Activated T-cell treated with anti-CD3 and anti-CD28 coated beads, Interleukin-2, amount 50 U/mL, for 72 hours (primary cell): ENCODE measurements at regions not wholly inside any gene's neighbourhood (a gene's known extent, or its start where the extent isn't known, plus 50 kb on each side); places are given as distances from the start of the nearest gene placed in this dataset.

ENCODE experiments used
- ATAC-seq, 2 donors: fragments of 150-1000 bp; cut with Tn5 transposase; replicated peaks in 1 of 2; 2 replicates each; pipeline ENCODE4 v1.10.0; 2021; ENCODE audit warnings: moderate library complexity in 2 of 2, mild to moderate bottlenecking in 1 of 2
- DNase-seq, 2 donors: peaks; one replicate each; pipeline ENCODE4 v3.0.0; 2021 to 2022; ENCODE audit warnings: mixed read lengths in 1 of 2
- H3K27ac Mint-ChIP-seq: one replicate; pipeline ENCODE4 v1.8.0; 2022; ENCODE audit warnings: mild to moderate bottlenecking, moderate library complexity, mixed read lengths
- H3K27me3 Mint-ChIP-seq: one replicate; pipeline ENCODE4 v1.8.0; 2022; ENCODE audit warnings: low read depth, mixed read lengths
- H3K36me3 Mint-ChIP-seq, 2 donors: one replicate each; pipeline ENCODE4 v1.8.0; 2022; ENCODE audit warnings: mixed read lengths in 2 of 2, mild to moderate bottlenecking in 1 of 2; ENCODE audit not compliant: insufficient read depth in 2 of 2
- H3K4me1 Mint-ChIP-seq: one replicate; pipeline ENCODE4 v1.8.0; 2022; ENCODE audit warnings: low read depth, mixed read lengths
- H3K4me3 Mint-ChIP-seq, 2 donors: one replicate each; pipeline ENCODE4 v1.8.0; 2022; ENCODE audit warnings: mild to moderate bottlenecking in 2 of 2, mixed read lengths in 2 of 2, moderate library complexity in 2 of 2
- H3K9me3 Mint-ChIP-seq, 2 donors: one replicate each; pipeline ENCODE4 v1.8.0; 2022; ENCODE audit warnings: mixed read lengths in 2 of 2

DNA sequence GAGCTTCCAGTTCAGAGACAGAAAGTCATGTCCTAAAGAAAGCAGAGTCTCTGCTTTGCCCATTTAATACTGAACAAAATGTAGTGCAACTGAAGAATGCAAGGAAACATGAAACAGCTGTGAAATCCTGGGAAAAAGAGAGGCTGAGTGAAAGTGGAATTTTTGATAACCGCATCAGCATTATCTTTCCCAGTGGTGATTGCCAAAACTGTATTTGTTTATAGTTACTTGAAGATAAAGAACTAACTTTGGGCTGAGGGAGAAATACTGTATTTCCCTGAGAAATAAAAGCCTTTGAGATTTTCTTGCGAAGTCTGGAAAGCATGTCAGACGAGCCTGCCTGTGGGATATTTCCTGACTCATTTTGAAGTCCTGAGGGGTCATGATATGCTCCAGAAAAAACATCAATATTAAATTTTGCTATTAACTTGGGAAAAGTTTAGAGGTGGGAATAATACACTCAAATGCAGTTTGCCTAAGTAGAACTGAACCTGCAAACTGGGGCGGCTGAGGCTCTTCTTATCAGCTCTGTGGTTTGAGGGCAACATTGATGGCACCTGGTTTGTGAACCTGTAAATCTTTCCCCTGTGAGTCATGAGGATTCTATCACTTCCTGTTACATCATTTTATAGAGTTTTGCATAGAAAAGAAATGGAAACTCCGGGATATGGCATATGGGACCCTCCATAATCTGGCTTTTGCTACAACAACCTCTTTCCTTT, 855.3 kb downstream of the MCTP2 start:
- DNase-seq, result no peak
- no peak overlapping the region for H3K4me3 Mint-ChIP-seq

DNA sequence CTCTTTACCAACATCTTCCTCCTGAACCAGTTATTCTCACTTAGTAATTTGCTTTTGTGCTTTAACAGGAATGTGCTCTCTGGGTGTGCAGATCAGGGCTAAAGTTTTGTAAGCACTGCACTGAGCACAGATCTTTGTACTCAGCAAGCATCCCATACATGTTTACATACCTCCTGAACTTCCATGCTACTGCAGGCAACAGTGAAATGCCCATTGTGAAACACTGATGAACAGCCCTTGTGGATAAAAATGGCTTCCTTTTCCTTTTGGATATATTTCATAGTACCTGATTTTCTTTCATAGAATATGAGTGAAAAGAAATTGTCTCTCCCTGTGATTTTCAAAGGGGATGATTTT, 855.9 kb downstream of the MCTP2 start:
- ATAC-seq (no peak), DNase-seq (no peak)
- Mint-ChIP-seq H3K4me1 (no peaks in the 10 kb centered on the region), H3K27ac (no peak overlapping the region), H3K9me3 (peaks cover 2% of the 10 kb centered on the region in 2 donors), H3K36me3 (no peaks in the 10 kb centered on the region), H3K4me3 (no peak overlapping the region), H3K27me3 (no peaks in the 10 kb centered on the region)

More for the DNA sequence above, 855.3 kb downstream of the MCTP2 start:
- H3K36me3 Mint-ChIP-seq, result no peaks in the 10 kb centered on the region
- no peak for ATAC-seq
- no peaks in the 10 kb centered on the region for H3K27me3 Mint-ChIP-seq
- H3K27ac Mint-ChIP-seq, result no peak overlapping the region
- peaks cover 2% of the 10 kb centered on the region in 2 donors for H3K9me3 Mint-ChIP-seq
- no peaks in the 10 kb centered on the region for H3K4me1 Mint-ChIP-seq

DNA sequence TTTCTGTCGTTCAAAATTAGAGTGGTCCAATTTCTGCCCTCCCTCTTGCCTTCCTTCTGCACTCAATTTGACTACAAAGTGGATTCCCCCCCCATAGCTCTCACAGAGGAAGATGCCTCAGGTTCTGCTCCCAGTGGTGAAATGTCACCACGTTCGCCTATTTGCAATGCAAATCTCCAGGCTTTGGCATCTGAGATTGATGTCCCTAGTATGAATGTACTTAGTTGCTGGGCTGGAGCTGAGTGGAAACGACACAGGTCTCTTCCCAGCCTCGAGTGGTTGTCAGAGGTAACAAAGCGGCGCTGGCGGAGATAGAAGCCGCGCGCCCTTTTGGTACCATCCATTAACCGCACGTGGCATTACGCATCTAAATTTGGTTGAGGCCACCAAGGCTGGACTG, 860.1 kb downstream of the MCTP2 start:
- ATAC-seq, result no peak
- no peak overlapping the region for H3K4me3 Mint-ChIP-seq
- peaks cover 2% of the 10 kb centered on the region in 2 donors for H3K9me3 Mint-ChIP-seq
- no peaks in the 10 kb centered on the region for H3K4me1 Mint-ChIP-seq
- DNase-seq, result no peak
- no peaks in the 10 kb centered on the region for H3K36me3 Mint-ChIP-seq
- no peak overlapping the region for H3K27ac Mint-ChIP-seq
- H3K27me3 Mint-ChIP-seq, result no peaks in the 10 kb centered on the region

DNA sequence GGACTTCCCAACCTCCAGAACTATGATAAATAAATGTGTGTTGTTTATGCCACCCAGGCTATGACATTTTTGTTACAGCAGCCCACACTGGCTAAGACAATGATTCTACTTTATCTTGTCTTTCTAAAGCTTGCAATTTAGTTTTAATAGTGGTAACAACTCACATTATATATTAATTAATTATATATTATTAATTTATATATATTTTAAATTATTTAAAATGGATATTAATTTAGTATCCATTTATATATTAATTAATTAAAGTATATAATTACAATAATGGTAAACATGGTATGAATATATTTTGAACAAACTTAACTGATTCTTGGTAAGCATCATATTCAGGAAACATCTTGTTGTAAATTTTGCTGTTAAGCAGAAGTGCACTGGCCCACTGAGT, 863.9 kb downstream of the MCTP2 start:
- Mint-ChIP-seq H3K36me3 (no peaks in the 10 kb centered on the region), H3K4me3 (no peak overlapping the region), H3K27me3 (no peaks in the 10 kb centered on the region), H3K9me3 (peaks cover 0 to under 1% of the 10 kb centered on the region in 2 donors), H3K4me1 (no peaks in the 10 kb centered on the region), H3K27ac (no peak overlapping the region)
- DNase-seq (no peak), ATAC-seq (no peak)

DNA sequence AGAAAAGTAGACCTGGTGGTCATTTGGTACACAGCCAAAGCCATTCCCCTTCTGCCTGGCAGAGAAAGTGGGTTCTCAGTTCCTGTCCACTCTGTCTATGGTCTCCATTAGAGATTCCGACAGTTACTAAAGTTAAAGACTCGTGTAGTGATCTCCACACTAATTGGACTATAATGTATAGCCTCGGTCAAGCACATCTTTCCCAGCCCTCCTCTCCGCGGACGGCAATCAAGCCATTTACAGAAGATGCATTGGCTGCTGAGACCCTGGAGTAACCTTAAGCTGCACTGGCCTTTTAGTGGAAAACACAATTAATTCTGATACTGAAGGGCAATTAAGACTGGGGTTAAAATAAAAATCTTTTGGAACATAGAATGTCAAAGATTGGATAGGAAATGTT, 865.3 kb downstream of the MCTP2 start:
- no peak for ATAC-seq
- H3K4me1 Mint-ChIP-seq, result no peaks in the 10 kb centered on the region
- H3K27me3 Mint-ChIP-seq, result no peaks in the 10 kb centered on the region
- H3K4me3 Mint-ChIP-seq, result no peak overlapping the region
- H3K36me3 Mint-ChIP-seq, result no peaks in the 10 kb centered on the region
- no peak overlapping the region for H3K27ac Mint-ChIP-seq
- peaks cover 0 to 2% of the 10 kb centered on the region in 2 donors for H3K9me3 Mint-ChIP-seq
- DNase-seq, result no peak

DNA sequence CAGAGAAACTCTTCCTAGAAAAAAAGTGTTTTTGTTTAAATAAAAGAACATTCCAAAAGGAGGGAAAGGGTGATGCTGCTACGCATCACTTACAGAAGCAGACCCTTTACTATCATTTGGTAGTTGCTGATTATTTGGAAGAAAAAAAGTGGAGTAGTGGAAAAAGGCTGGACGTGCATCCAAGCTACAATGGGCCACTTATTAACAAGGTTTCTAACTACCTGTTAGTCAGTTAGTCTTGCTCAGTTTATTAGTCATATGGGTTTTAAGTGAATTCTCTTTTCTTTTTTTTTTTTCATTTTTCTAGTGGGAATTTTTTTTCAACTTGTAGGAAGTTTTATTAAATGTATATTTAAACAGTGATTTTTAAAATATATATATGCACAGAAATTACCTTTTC, 866.0 kb downstream of the MCTP2 start:
- Mint-ChIP-seq H3K4me3 (no peak overlapping the region), H3K36me3 (no peaks in the 10 kb centered on the region), H3K9me3 (peaks cover 0 to 2% of the 10 kb centered on the region in 2 donors), H3K27me3 (no peaks in the 10 kb centered on the region), H3K27ac (no peak overlapping the region), H3K4me1 (no peaks in the 10 kb centered on the region)
- DNase-seq, result no peak
- ATAC-seq, result no peak

DNA sequence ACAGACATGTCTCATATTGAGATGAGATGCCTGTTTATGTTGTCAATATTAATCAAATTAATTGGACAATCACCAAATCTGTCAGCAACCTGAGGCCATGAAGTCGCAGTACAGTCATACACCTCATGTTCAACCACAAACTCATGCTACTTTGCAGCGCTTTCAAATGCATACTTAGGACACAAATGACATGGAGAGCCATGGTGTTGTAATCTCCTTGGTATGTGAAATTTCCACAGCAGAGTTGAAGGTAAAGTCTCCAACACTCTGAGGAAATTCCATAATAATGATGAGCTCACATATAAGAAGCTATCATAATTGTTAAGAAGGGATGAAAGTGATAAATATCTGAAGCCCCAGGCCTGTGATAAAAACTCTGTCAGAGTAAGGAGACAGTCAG, 873.9 kb downstream of the MCTP2 start:
- ATAC-seq (no peak), DNase-seq (no peak)
- H3K9me3 Mint-ChIP-seq, result peaks cover 2 to 5% of the 10 kb centered on the region in 2 donors
- H3K27me3 Mint-ChIP-seq, result no peaks in the 10 kb centered on the region
- H3K4me1 Mint-ChIP-seq, result no peaks in the 10 kb centered on the region
- H3K4me3 Mint-ChIP-seq, result no peak overlapping the region
- no peak overlapping the region for H3K27ac Mint-ChIP-seq
- H3K36me3 Mint-ChIP-seq, result no peaks in the 10 kb centered on the region

DNA sequence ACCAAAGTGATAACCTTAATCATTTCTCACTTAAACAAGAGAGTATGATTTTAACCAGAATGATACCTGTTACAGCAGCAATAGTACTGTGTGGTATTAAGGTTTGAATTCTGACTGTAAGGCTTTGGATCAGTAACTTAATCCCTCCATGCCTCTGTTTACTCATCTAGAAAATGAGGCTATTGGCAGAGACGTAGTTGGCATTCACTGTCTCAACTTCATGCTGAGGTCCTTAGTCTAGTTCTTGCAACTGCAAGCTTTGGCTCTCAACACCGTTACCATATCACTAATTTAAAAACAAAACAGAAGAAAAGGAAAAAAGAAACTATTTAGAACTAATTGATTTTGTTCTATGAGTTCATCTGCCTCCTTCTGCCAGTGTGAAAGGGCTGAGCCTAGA, 875.4 kb downstream of the MCTP2 start:
- Mint-ChIP-seq H3K36me3 (no peaks in the 10 kb centered on the region), H3K4me1 (no peaks in the 10 kb centered on the region), H3K4me3 (no peak overlapping the region), H3K27me3 (no peaks in the 10 kb centered on the region), H3K9me3 (peaks cover 2 to 3% of the 10 kb centered on the region in 2 donors), H3K27ac (no peak overlapping the region)
- DNase-seq, result no peak
- ATAC-seq, result no peak

DNA sequence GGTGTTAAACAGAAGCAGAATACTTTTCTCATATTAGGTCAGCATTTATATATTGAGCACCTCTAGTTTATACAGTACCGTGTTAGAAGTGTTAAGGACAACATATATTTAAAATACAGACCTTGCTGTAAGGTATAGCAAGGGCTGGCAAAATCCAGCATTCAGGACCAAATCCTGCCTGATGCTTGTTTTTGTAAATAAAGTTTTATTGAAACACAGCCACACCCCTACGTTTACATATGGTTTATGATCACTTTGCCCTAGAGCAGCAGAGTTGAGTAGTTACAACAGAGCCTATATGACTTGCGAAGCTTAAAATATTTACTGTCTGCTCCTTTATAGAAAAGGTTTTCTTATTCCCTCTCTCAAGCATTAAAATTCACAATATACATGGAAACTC, 877.3 kb downstream of the MCTP2 start:
- Mint-ChIP-seq H3K4me1 (no peaks in the 10 kb centered on the region), H3K27ac (no peak overlapping the region), H3K9me3 (peaks cover under 1 to 3% of the 10 kb centered on the region in 2 donors), H3K36me3 (no peaks in the 10 kb centered on the region), H3K4me3 (no peak overlapping the region), H3K27me3 (no peaks in the 10 kb centered on the region)
- no peak for DNase-seq
- ATAC-seq, result no peak

DNA sequence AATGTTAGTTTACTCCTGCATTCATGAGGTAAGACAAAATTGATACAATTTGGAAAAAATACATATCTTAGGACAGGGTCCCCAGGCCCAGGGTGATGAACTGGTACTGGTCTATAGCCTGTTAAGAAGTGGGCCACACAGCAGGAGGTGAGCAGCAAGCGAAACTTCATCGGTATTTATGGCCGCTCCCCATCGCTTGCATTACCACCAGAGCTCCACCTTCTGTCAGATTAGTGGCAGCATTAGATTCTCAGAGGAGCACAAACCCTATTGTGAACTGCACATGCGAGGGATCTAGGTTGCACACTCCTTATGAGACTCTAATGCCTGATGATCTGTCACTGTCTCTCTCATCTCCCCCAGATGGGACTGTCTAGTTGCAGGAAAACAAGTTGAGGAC, 880.6 kb downstream of the MCTP2 start:
- DNase-seq (no peak), ATAC-seq (no peak)
- H3K4me3 Mint-ChIP-seq, result no peak overlapping the region
- no peak overlapping the region for H3K27ac Mint-ChIP-seq
- H3K9me3 Mint-ChIP-seq, result no peaks in the 10 kb centered on the region
- H3K4me1 Mint-ChIP-seq, result no peaks in the 10 kb centered on the region
- no peaks in the 10 kb centered on the region for H3K27me3 Mint-ChIP-seq
- no peaks in the 10 kb centered on the region for H3K36me3 Mint-ChIP-seq

DNA sequence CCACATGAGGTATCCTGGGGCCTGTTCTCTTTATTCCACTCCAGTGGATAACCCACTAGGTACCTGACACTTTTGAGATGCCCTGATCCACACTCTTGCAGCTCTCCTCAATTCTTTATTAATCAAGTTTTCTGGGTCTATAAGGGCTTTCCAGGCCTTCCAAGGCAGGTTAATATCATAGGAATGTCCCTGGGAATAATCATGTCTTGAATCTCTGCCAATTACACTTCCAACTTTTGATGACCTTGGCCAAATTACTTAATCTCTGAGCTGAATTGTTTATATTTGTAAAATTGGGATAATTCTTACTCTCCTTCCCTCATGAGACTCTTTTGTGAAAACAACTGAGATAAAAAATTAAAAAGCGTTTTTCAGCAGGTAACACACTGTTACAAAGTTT, 881.7 kb downstream of the MCTP2 start:
- no peak for DNase-seq
- H3K9me3 Mint-ChIP-seq, result no peaks in the 10 kb centered on the region
- no peaks in the 10 kb centered on the region for H3K36me3 Mint-ChIP-seq
- H3K27ac Mint-ChIP-seq, result no peak overlapping the region
- no peak overlapping the region for H3K4me3 Mint-ChIP-seq
- ATAC-seq, result no peak
- no peaks in the 10 kb centered on the region for H3K27me3 Mint-ChIP-seq
- no peaks in the 10 kb centered on the region for H3K4me1 Mint-ChIP-seq

DNA sequence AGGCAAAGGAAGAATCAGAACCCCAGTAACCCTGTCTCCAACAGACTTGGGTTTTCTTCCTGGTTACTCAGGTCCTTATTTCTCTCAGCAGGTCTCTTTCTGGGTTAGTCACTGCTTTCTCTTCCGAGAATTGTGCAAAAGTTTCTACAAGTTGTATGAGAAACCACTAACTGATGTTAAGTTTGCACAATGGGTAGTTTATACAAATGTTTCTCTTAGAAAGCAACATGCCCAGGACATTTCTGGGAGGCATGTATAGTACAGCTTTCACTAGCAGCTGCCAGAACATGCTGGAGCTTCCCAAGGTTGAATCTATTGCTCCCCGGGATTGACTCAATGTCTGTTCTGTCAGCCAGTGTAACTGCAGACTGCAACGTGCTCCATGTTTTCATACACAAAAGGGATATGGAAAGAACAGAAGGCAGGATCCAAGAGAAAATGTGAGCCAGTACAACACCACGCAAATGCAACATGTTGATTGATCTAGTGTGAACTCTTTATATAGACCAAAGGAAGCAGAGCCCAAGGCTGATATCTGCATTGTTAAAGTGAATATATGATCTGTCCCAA, 887.8 kb downstream of the MCTP2 start:
- Mint-ChIP-seq H3K4me1 (no peaks in the 10 kb centered on the region), H3K27me3 (no peaks in the 10 kb centered on the region), H3K27ac (no peak overlapping the region), H3K36me3 (no peaks in the 10 kb centered on the region), H3K4me3 (no peak overlapping the region), H3K9me3 (no peaks in the 10 kb centered on the region)
- ATAC-seq (no peak), DNase-seq (no peak)

DNA sequence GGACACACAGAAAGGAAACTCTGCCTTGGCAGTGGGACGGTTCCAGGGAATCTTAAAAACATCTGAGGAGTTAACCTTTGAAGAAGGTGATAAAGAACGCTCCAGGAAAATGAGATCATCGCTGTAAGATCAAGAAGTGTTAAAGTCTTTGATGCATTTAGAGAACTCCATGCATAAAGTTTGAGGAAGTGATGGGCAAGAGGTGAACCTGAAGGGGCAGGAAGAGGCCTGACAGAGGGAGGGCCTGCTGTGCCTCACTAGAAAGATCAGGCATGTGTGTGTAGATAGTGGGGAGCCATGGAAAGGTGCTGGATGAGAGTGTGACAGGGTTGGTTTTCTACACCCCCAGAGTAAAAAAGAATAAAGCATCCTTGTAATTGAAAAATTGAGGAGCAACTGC, 889.2 kb downstream of the MCTP2 start:
- no peaks in the 10 kb centered on the region for H3K9me3 Mint-ChIP-seq
- no peaks in the 10 kb centered on the region for H3K4me1 Mint-ChIP-seq
- no peak overlapping the region for H3K27ac Mint-ChIP-seq
- H3K36me3 Mint-ChIP-seq, result no peaks in the 10 kb centered on the region
- ATAC-seq (no peak), DNase-seq (no peak)
- no peaks in the 10 kb centered on the region for H3K27me3 Mint-ChIP-seq
- H3K4me3 Mint-ChIP-seq, result no peak overlapping the region

DNA sequence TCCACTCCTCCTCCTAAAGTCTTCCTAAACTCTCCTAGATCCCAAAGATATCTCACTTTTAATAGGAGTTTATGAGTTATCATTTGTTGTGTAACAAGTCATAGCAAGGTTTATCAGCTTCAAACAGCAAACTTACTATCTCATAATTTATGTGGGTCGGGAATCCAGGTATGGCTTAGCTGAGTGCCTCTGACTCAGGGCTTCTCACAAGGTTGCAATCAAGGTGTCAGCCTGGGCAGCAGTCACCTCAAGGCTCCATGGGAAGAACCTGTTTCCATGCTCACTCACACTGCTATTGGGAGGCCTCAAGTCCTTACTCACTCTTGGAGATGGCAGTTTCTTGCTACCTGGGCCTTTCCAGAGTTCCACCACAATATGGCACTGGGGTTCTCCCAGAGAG, 889.8 kb downstream of the MCTP2 start:
- no peak overlapping the region for H3K27ac Mint-ChIP-seq
- H3K27me3 Mint-ChIP-seq, result no peaks in the 10 kb centered on the region
- no peak overlapping the region for H3K4me3 Mint-ChIP-seq
- ATAC-seq (no peak), DNase-seq (no peak)
- no peaks in the 10 kb centered on the region for H3K9me3 Mint-ChIP-seq
- no peaks in the 10 kb centered on the region for H3K36me3 Mint-ChIP-seq
- no peaks in the 10 kb centered on the region for H3K4me1 Mint-ChIP-seq
